ENCODE measurements at regions not wholly inside any gene's neighbourhood (a gene's known extent, or its start where the extent isn't known, plus 50 kb on each side); places are given as distances from the start of the nearest gene placed in this dataset.

DNA sequence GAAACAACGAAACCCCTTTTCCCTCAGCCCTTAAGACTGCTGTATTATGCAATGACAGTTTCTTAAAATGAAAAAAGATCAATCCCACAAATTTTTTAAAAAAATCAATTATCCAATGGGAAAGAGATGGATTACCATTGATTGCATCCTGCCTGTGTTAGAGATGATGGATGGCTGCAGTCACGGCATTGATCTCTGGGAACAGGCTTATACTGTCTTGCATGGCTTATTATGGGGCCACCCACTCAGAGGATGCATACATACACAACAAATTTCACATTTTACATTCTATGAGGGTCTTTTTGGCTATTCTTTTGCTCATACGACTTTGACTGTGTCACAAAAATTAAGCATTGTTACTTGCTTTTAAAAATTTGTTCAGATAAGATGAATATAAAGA lies 724.3 kb downstream of the HDGFL1 start:
- Histone ChIP-seq H3K36me3 (ENCODE audit: control insufficient read depth, low read depth, low read length) (no peaks in the 10 kb centered on the region), H3K27me3 (ENCODE audit: control insufficient read depth, insufficient read depth, low read length) (no peaks in the 10 kb centered on the region), H3K9me3 (ENCODE audit: control insufficient read depth, low read depth, low read length) (no peaks in the 10 kb centered on the region), H3K9ac (ENCODE audit: low read length) (no peak overlapping the region), H3K27ac (ENCODE audit: low read length) (no peak overlapping the region), H3K4me1 (ENCODE audit: control insufficient read depth, low read depth, low read length) (no peaks in the 10 kb centered on the region), H3K4me3 (ENCODE audit: low read length) (no peak overlapping the region)

DNA sequence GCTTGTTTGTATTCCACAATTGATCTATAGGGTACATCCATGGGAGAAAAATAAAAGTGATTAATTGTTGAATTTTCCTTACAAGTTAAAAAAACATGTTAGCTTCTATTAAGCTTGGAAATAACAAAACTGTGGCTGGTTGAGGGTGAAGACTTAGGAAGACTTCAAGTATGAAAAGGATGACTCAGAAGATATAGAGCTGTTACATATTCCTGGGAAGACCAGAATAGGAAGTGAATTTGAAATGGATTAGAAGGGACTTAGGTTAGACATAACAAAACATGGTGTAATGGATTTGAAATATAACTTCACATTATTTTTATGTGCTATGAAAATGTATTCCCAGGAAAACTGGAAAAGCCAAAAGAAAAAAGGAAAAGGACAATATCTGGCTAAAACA lies 732.2 kb downstream of the HDGFL1 start:
- no peaks in the 10 kb centered on the region for H3K4me1 ChIP-seq (ENCODE audit: control insufficient read depth, low read depth, low read length)
- no peaks in the 10 kb centered on the region for H3K27me3 ChIP-seq (ENCODE audit: control insufficient read depth, insufficient read depth, low read length)

DNA sequence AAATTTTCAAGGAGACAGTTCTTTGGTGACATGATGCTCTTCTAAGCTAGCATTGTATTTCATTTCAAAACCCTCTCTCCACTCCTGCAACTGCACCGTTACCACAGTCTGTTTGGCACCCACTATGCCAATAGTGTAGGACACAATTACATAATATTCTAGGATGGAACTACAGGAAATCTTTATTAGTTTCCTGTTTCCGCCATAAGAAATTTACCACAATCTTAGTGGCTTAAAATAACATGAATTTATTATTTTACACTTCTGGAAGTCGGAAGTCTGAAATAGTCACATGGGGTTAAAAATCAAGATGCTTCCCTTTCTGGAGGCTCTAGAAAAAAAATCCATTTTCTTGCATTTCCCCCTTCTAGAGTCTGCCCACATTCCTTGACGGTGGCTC lies 733.1 kb downstream of the HDGFL1 start:
- Histone ChIP-seq H3K27me3 (ENCODE audit: control insufficient read depth, insufficient read depth, low read length) (no peaks in the 10 kb centered on the region), H3K4me3 (ENCODE audit: low read length) (no peak overlapping the region), H3K9ac (ENCODE audit: low read length) (no peak overlapping the region), H3K4me1 (ENCODE audit: control insufficient read depth, low read depth, low read length) (no peaks in the 10 kb centered on the region), H3K36me3 (ENCODE audit: control insufficient read depth, low read depth, low read length) (no peaks in the 10 kb centered on the region), H3K27ac (ENCODE audit: low read length) (no peak overlapping the region), H3K9me3 (ENCODE audit: control insufficient read depth, low read depth, low read length) (no peaks in the 10 kb centered on the region)

More for the DNA sequence above, 732.2 kb downstream of the HDGFL1 start:
- Histone ChIP-seq H3K27ac (ENCODE audit: low read length) (no peak overlapping the region), H3K9ac (ENCODE audit: low read length) (no peak overlapping the region), H3K4me3 (ENCODE audit: low read length) (no peak overlapping the region), H3K9me3 (ENCODE audit: control insufficient read depth, low read depth, low read length) (no peaks in the 10 kb centered on the region), H3K36me3 (ENCODE audit: control insufficient read depth, low read depth, low read length) (no peaks in the 10 kb centered on the region)

DNA sequence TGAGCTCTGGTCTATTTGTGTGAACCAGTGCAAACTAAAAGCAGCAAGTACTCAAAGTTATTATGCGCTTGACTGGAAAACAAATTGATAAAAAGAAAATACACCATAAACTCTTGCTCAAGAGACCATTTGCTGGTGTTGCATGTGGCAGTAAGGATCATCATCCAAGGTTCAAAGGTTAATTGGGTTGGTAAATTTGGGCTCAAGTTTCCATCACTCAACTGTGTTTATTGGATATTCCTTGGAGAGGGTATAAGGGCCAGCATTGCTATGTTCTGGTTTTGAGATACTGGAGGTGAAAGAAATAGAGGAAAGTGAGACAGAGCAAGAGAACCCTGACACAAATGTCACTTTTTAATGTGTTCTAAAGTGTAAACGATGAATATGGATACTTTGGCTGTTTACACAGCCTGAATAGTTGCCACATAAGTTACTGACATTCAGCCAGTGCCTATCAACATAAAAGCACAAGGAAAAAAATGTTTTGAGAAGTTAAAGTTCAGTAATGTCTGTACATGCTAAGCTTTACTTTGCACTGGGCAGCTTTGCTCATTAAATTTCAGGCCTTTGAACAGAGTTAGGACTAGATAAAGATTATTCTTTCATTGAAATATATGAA lies 736.1 kb downstream of the HDGFL1 start:
- Histone ChIP-seq H3K27ac (ENCODE audit: low read length) (no peak overlapping the region), H3K4me3 (ENCODE audit: low read length) (no peak overlapping the region), H3K9ac (ENCODE audit: low read length) (no peak overlapping the region), H3K27me3 (ENCODE audit: control insufficient read depth, insufficient read depth, low read length) (no peaks in the 10 kb centered on the region), H3K4me1 (ENCODE audit: control insufficient read depth, low read depth, low read length) (no peaks in the 10 kb centered on the region), H3K9me3 (ENCODE audit: control insufficient read depth, low read depth, low read length) (no peaks in the 10 kb centered on the region), H3K36me3 (ENCODE audit: control insufficient read depth, low read depth, low read length) (no peaks in the 10 kb centered on the region)

DNA sequence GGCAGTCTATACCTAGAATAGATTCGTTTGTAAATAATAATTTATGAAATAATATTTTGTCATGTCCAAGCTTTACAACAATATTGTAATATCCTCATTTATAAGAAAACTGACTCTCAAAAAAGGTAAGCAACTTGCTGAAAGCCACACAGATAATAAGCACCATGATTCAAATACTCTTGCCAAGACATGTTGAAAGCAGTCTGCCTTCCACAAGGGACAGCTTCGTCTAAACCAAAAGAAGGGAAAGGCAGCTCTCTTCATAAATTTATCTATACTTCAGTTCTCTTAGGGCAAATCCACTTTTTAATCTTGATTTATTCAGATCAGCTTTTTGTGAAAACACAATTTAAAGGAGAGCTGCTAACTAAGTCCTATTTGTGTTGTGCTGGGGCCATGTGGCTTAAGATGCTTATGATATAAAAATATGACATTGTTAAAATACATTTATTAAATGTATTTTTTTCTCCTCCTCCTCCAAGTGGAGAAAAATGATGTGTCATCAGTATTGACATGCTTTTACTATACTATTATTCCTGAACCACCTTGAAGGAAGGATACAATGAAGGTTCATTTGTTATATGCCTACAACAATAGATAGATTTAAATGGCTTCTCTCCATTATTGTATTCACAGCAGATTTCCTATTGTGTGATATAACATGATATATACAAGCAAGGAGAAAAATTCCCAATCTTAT lies 737.0 kb downstream of the HDGFL1 start:
- H3K36me3 ChIP-seq (ENCODE audit: control insufficient read depth, low read depth, low read length), result no peaks in the 10 kb centered on the region
- H3K27ac ChIP-seq (ENCODE audit: low read length), result no peak overlapping the region
- no peak overlapping the region for H3K4me3 ChIP-seq (ENCODE audit: low read length)
- H3K9me3 ChIP-seq (ENCODE audit: control insufficient read depth, low read depth, low read length), result no peaks in the 10 kb centered on the region
- no peaks in the 10 kb centered on the region for H3K4me1 ChIP-seq (ENCODE audit: control insufficient read depth, low read depth, low read length)
- no peaks in the 10 kb centered on the region for H3K27me3 ChIP-seq (ENCODE audit: control insufficient read depth, insufficient read depth, low read length)
- H3K9ac ChIP-seq (ENCODE audit: low read length), result no peak overlapping the region

DNA sequence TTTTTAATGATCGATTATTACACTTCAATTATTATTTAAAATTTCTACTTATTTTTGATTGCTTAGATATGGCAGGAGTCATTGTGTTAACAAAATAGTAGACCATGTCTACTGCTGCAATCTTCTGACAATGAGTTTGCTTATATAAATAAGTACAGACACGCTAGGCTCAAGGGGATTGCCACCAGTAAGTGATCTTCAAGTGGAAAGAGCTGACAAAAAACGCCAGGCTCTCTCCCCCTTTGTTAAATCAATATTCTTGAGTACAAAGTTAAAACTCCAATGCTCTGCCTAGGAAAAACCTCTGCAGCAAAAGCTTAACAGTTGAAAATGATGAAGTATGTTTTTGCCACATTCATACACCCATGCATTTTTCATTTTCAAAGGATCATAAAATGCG lies 738.1 kb downstream of the HDGFL1 start:
- Histone ChIP-seq H3K27me3 (ENCODE audit: control insufficient read depth, insufficient read depth, low read length) (no peaks in the 10 kb centered on the region), H3K4me3 (ENCODE audit: low read length) (no peak overlapping the region), H3K27ac (ENCODE audit: low read length) (no peak overlapping the region), H3K4me1 (ENCODE audit: control insufficient read depth, low read depth, low read length) (no peaks in the 10 kb centered on the region), H3K9me3 (ENCODE audit: control insufficient read depth, low read depth, low read length) (no peaks in the 10 kb centered on the region), H3K9ac (ENCODE audit: low read length) (no peak overlapping the region), H3K36me3 (ENCODE audit: control insufficient read depth, low read depth, low read length) (no peaks in the 10 kb centered on the region)

DNA sequence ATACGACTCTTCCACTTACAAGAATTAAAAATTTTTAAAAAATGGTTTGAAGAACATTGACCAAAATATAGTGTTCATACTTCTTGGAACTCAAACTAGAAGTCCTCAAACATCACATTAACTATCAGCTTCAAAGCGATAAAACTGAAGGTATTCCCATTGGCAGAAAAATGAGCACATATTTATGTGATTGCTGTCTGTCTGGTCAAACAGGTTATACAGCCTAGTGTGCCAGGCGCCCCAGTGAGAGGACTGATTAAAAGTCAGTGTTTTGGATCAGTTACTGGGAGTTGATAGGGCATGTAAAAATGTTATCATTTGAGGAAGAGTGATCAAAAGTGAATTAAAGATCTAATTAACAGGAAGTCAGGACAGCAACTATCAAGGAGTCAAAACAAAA lies 738.8 kb downstream of the HDGFL1 start:
- H3K27ac ChIP-seq (ENCODE audit: low read length), result no peak overlapping the region
- H3K4me1 ChIP-seq (ENCODE audit: control insufficient read depth, low read depth, low read length), result no peaks in the 10 kb centered on the region
- H3K36me3 ChIP-seq (ENCODE audit: control insufficient read depth, low read depth, low read length), result no peaks in the 10 kb centered on the region
- no peak overlapping the region for H3K4me3 ChIP-seq (ENCODE audit: low read length)
- no peaks in the 10 kb centered on the region for H3K27me3 ChIP-seq (ENCODE audit: control insufficient read depth, insufficient read depth, low read length)
- no peak overlapping the region for H3K9ac ChIP-seq (ENCODE audit: low read length)
- H3K9me3 ChIP-seq (ENCODE audit: control insufficient read depth, low read depth, low read length), result no peaks in the 10 kb centered on the region

DNA sequence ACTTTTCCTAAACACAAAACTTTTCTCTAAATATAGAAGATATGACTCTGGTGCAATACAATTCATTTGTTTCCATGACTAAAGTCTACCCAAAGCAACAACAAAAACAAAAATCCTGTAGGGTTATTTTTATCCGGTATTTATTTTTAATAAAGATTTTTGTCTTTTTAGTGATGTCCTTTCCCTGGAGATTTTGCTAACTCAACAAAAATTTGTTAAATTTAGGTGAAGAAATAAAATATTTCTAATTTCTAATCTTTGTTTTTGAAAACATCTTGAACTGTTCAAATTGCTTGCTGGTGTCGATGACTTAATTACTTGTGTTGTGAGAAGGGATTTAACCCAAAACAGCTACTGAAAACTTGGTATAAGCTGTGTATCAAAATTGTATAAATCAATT lies 741.8 kb downstream of the HDGFL1 start:
- Histone ChIP-seq H3K4me3 (ENCODE audit: low read length) (no peak overlapping the region), H3K4me1 (ENCODE audit: control insufficient read depth, low read depth, low read length) (no peaks in the 10 kb centered on the region), H3K36me3 (ENCODE audit: control insufficient read depth, low read depth, low read length) (no peaks in the 10 kb centered on the region), H3K27me3 (ENCODE audit: control insufficient read depth, insufficient read depth, low read length) (no peaks in the 10 kb centered on the region), H3K9me3 (ENCODE audit: control insufficient read depth, low read depth, low read length) (no peaks in the 10 kb centered on the region), H3K27ac (ENCODE audit: low read length) (no peak overlapping the region), H3K9ac (ENCODE audit: low read length) (no peak overlapping the region)

DNA sequence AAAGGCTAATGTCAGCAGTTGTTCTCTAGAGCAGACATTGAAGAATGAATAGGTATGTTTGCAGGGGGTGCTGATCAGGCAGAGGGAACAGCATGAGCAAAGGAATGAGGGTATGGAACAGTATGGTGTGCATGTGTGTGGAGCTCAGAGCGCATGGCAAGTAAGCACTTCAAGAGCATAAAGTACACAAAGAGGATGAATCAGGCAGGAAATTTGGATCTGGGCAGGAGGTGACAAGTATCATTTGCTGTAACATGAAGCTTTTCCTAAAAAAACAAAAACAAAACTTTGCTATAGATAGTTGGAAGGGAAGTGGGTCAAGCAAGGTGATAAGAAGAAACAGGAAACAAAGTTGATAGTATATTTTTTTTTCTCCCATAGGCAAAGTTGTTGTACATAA lies 746.8 kb downstream of the HDGFL1 start:
- Histone ChIP-seq H3K4me3 (ENCODE audit: low read length) (no peak overlapping the region), H3K9ac (ENCODE audit: low read length) (no peak overlapping the region)

DNA sequence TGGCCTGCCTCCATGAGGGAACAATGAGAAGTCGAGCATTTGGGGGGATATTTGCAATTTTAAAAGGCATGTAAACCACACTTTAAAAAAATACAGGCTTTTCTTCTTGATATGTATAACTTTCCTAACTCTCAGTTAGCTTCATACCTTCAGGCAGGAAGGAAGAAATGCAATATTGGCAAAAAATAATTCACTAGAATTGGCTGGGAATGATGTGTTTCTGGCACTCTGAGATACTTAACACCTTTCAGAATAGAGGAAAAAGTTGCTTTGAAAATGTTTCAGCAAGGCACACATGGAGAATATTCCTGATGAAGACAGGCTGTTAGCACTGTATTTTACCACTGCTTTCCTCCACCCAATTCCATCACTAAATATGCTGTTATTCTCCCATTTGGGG lies 747.6 kb downstream of the HDGFL1 start:
- Histone ChIP-seq H3K4me1 (ENCODE audit: control insufficient read depth, low read depth, low read length) (no peaks in the 10 kb centered on the region), H3K27me3 (ENCODE audit: control insufficient read depth, insufficient read depth, low read length) (no peaks in the 10 kb centered on the region), H3K9me3 (ENCODE audit: control insufficient read depth, low read depth, low read length) (no peaks in the 10 kb centered on the region), H3K36me3 (ENCODE audit: control insufficient read depth, low read depth, low read length) (no peaks in the 10 kb centered on the region), H3K9ac (ENCODE audit: low read length) (no peak overlapping the region), H3K27ac (ENCODE audit: low read length) (no peak overlapping the region), H3K4me3 (ENCODE audit: low read length) (no peak overlapping the region)

More for the DNA sequence above, 746.8 kb downstream of the HDGFL1 start:
- no peaks in the 10 kb centered on the region for H3K9me3 ChIP-seq (ENCODE audit: control insufficient read depth, low read depth, low read length)
- no peak overlapping the region for H3K27ac ChIP-seq (ENCODE audit: low read length)
- H3K36me3 ChIP-seq (ENCODE audit: control insufficient read depth, low read depth, low read length), result no peaks in the 10 kb centered on the region
- H3K4me1 ChIP-seq (ENCODE audit: control insufficient read depth, low read depth, low read length), result no peaks in the 10 kb centered on the region
- no peaks in the 10 kb centered on the region for H3K27me3 ChIP-seq (ENCODE audit: control insufficient read depth, insufficient read depth, low read length)

DNA sequence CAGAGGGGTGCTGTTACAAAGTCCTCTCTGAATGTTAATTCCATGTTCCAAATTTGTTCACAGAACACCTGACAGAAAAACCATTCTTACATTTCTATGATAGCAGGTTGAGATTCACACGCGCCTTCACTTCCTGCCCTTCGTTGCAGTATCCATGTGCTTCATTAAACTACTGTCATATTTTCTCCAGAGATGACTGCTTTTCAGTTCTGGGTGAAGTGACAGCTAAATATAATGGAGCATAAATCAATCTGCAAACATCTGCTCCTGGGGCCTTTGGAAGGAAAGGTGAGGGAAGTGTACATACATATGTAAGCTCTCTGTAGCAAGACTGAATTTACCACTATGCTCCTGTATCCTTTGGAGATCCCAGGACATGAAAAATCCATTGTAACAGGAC lies 750.2 kb downstream of the HDGFL1 start:
- no peaks in the 10 kb centered on the region for H3K9me3 ChIP-seq (ENCODE audit: control insufficient read depth, low read depth, low read length)
- no peaks in the 10 kb centered on the region for H3K27me3 ChIP-seq (ENCODE audit: control insufficient read depth, insufficient read depth, low read length)
- no peaks in the 10 kb centered on the region for H3K4me1 ChIP-seq (ENCODE audit: control insufficient read depth, low read depth, low read length)
- no peak overlapping the region for H3K27ac ChIP-seq (ENCODE audit: low read length)
- no peak overlapping the region for H3K4me3 ChIP-seq (ENCODE audit: low read length)
- no peak overlapping the region for H3K9ac ChIP-seq (ENCODE audit: low read length)
- no peaks in the 10 kb centered on the region for H3K36me3 ChIP-seq (ENCODE audit: control insufficient read depth, low read depth, low read length)

DNA sequence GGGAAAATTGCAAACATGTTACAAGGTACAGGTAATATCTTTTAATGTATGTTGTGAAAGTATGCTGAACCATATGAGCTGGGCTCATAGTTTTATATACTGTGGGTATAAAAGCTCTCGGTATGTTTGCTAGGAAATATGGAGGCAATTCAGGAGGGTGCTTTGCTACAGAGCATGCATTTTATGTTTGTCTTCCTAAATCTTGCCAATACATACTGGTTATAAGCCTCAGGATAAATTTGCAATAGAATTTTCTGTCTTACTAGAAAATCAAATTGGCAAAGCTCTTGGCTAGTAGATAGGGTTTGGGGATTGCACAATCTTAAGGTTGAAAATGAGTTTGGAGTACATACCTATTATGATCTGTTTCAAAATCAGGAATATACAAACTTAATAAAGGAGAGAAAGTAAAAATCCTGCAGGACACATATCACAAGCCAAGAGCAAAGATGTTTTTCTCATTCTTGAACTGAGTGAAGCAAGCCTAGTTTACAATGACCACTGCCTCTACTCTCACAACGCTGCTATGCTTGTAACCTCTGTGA lies 751.2 kb downstream of the HDGFL1 start:
- no peak overlapping the region for H3K4me3 ChIP-seq (ENCODE audit: low read length)
- H3K9ac ChIP-seq (ENCODE audit: low read length), result no peak overlapping the region
- H3K36me3 ChIP-seq (ENCODE audit: control insufficient read depth, low read depth, low read length), result no peaks in the 10 kb centered on the region
- H3K4me1 ChIP-seq (ENCODE audit: control insufficient read depth, low read depth, low read length), result no peaks in the 10 kb centered on the region
- H3K9me3 ChIP-seq (ENCODE audit: control insufficient read depth, low read depth, low read length), result no peaks in the 10 kb centered on the region
- H3K27me3 ChIP-seq (ENCODE audit: control insufficient read depth, insufficient read depth, low read length), result no peaks in the 10 kb centered on the region
- H3K27ac ChIP-seq (ENCODE audit: low read length), result no peak overlapping the region
